Liver (tissue), 8 donors: ENCODE measurements at regions not wholly inside any gene's neighbourhood (a gene's known extent, or its start where the extent isn't known, plus 50 kb on each side); places are given as distances from the start of the nearest gene placed in this dataset.

Experiments
- DNase-seq: peaks from one replicate; pipeline ENCODE4 v3.0.0-alpha.2; 2017; ENCODE audit warnings: low spot score
- H3K27ac ChIP-seq, 2 donors: one replicate each; pipeline ENCODE4 v1.7.0; 2013; ENCODE audit warnings: inconsistent platforms in 2 of 2, low read length in 2 of 2, control low read depth in 1 of 2, low read depth in 1 of 2, mild to moderate bottlenecking in 1 of 2
- H3K27me3 ChIP-seq, 4 donors: one replicate each; pipeline versions ENCODE4 v1.6.1 to v1.7.0; 2013; ENCODE audit warnings: low read length in 3 of 4, inconsistent platforms in 1 of 4, mild to moderate bottlenecking in 1 of 4, moderate library complexity in 1 of 4; ENCODE audit not compliant: control insufficient read depth in 4 of 4, insufficient read depth in 4 of 4
- H3K36me3 ChIP-seq, 4 donors: one replicate each; pipeline versions ENCODE4 v1.6.1 to v1.7.0; 2013; ENCODE audit warnings: low read length in 3 of 4, mild to moderate bottlenecking in 3 of 4, low read depth in 1 of 4, moderate library complexity in 1 of 4; ENCODE audit not compliant: control insufficient read depth in 4 of 4, insufficient read depth in 3 of 4
- H3K4me1 ChIP-seq, 4 donors: one replicate each; pipeline versions ENCODE4 v1.6.1 to v1.7.0; 2013; ENCODE audit warnings: low read length in 3 of 4, mild to moderate bottlenecking in 3 of 4, moderate library complexity in 1 of 4; ENCODE audit not compliant: control insufficient read depth in 4 of 4, insufficient read depth in 4 of 4
- H3K4me3 ChIP-seq, 3 donors: one replicate each; pipeline versions ENCODE4 v1.6.1 to v1.7.0; 2013; ENCODE audit warnings: low read length in 3 of 3, control low read depth in 1 of 3, low read depth in 1 of 3, mild to moderate bottlenecking in 1 of 3
- H3K9ac ChIP-seq, 2 donors: one replicate each; pipeline ENCODE4 v1.7.0; 2013; ENCODE audit warnings: low read length in 2 of 2, mild to moderate bottlenecking in 2 of 2, moderate library complexity in 2 of 2, control low read depth in 1 of 2, low read depth in 1 of 2
- H3K9me3 ChIP-seq, 4 donors: one replicate each; pipeline versions ENCODE4 v1.6.1 to v1.7.0; 2013; ENCODE audit warnings: low read length in 3 of 4; ENCODE audit not compliant: control insufficient read depth in 4 of 4
- ATF3 ChIP-seq: IDR thresholded peaks from 2 replicates; pipeline ENCODE4 v1.6.1; 2016; ENCODE audit warnings: antibody characterized with exemption
- CTCF ChIP-seq: fragments of 150-350 bp; IDR thresholded peaks from 2 replicates; pipeline ENCODE4 v1.5.1; 2017; ENCODE audit warnings: improper control_type of control experiment, low read depth, low read length; ENCODE audit not compliant: missing input control
- EGR1 ChIP-seq, 2 donors: IDR thresholded peaks; 2 replicates each; pipeline ENCODE4 v1.6.1; 2016 to 2018; ENCODE audit warnings: antibody characterized with exemption in 2 of 2, low read depth in 2 of 2
- FOXA1 ChIP-seq: IDR thresholded peaks from 2 replicates; pipeline ENCODE4 v1.6.1; 2016; ENCODE audit warnings: antibody characterized with exemption
- GABPA ChIP-seq, 2 donors: IDR thresholded peaks in 1 of 2; conservative IDR thresholded peaks in 1 of 2; 2 replicates each; pipeline ENCODE4 v1.6.1; 2016; ENCODE audit warnings: antibody characterized with exemption in 2 of 2, mild to moderate bottlenecking in 1 of 2, moderate library complexity in 1 of 2
- HNF4A ChIP-seq, 2 donors: conservative IDR thresholded peaks; 2 replicates each; pipeline ENCODE4 v1.6.1; 2016; ENCODE audit warnings: antibody characterized with exemption in 2 of 2, mild to moderate bottlenecking in 2 of 2
- HNF4G ChIP-seq: IDR thresholded peaks from 2 replicates; pipeline ENCODE4 v1.6.1; 2016; ENCODE audit warnings: antibody characterized with exemption
- MAX ChIP-seq: IDR thresholded peaks from 2 replicates; pipeline ENCODE4 v1.6.1; 2016; ENCODE audit warnings: antibody characterized with exemption
- NR2F2 ChIP-seq: IDR thresholded peaks from 2 replicates; pipeline ENCODE4 v1.6.1; 2016; ENCODE audit warnings: antibody characterized with exemption
- RAD21 ChIP-seq, 2 donors: IDR thresholded peaks; 2 replicates each; pipeline ENCODE4 v1.6.1; 2016; ENCODE audit warnings: antibody characterized with exemption in 2 of 2, mild to moderate bottlenecking in 2 of 2
- REST ChIP-seq: IDR thresholded peaks from 2 replicates; pipeline ENCODE4 v1.6.1; 2016; ENCODE audit warnings: antibody characterized with exemption, mild to moderate bottlenecking
- RXRA ChIP-seq, 2 donors: IDR thresholded peaks; 2 replicates each; pipeline ENCODE4 v1.6.1; 2017 to 2018; ENCODE audit warnings: antibody characterized with exemption in 2 of 2, mild to moderate bottlenecking in 1 of 2
- SP1 ChIP-seq: IDR thresholded peaks from 2 replicates; pipeline ENCODE4 v1.6.1; 2018; ENCODE audit warnings: antibody characterized with exemption, mild to moderate bottlenecking
- TAF1 ChIP-seq: conservative IDR thresholded peaks from 2 replicates; pipeline ENCODE4 v1.6.1; 2016; ENCODE audit warnings: antibody characterized with exemption, mild to moderate bottlenecking
- YY1 ChIP-seq: IDR thresholded peaks from 2 replicates; pipeline ENCODE4 v1.6.1; 2016; ENCODE audit warnings: antibody characterized with exemption, mild to moderate bottlenecking
- WGBS: extraction: QIAGEN DNeasy Blood & Tissue Kit; methylation state at CpG from one replicate; pipeline ENCODE4 v1.1.7; 2013; 5-methylcytosine and 5-hydroxymethylcytosine counted together
- donor health status: healthy.
- donor health status: healthy.
- donor health status: healthy.
- donor health status: healthy.
- donor health status: healthy.

- Histone ChIP-seq H3K36me3 (no peaks in the 10 kb centered on the region), H3K4me1 (no peaks in the 10 kb centered on the region), H3K4me3 (no peak overlapping the region), H3K27me3 (no peaks in the 10 kb centered on the region), H3K9ac (no peak overlapping the region), H3K27ac (no peak overlapping the region), H3K9me3 (peaks cover 0 to 3% (median 0%) of the 10 kb centered on the region in 4 donors)
- 51% methylated on average over 5 of the region's 5 CpGs for WGBS
- TF ChIP-seq RAD21 (IDR thresholded peaks at IDR 0.05): no peak
- TF ChIP-seq SP1: no peak
- no peak for TF ChIP-seq GABPA (IDR thresholded peaks at IDR 0.05 in 1 of 2, conservative IDR thresholded peaks at IDR 0.05 in 1 of 2)
- no peak for TF ChIP-seq HNF4G
- no peak for TF ChIP-seq RXRA (IDR thresholded peaks at IDR 0.05)
- TF ChIP-seq TAF1: no peak
- no peak for TF ChIP-seq ATF3
- no peak for DNase-seq
Measured at GRCh38 chr14:76666746-76667145, 94.5 kb upstream of the VASH1 start.

- Histone ChIP-seq H3K4me3 (no peak overlapping the region), H3K36me3 (no peaks in the 10 kb centered on the region), H3K9me3 (peaks cover 0 to 3% (median 0%) of the 10 kb centered on the region in 4 donors), H3K9ac (no peak overlapping the region), H3K27ac (no peak overlapping the region), H3K27me3 (no peaks in the 10 kb centered on the region), H3K4me1 (no peaks in the 10 kb centered on the region)
- no peak for DNase-seq
- TF ChIP-seq FOXA1 (no peak), EGR1 (IDR thresholded peaks at IDR 0.05; ENCODE audit: low read depth in 2 of 2) (no peak), REST (no peak), HNF4A (conservative IDR thresholded peaks at IDR 0.05) (no peak), TAF1 (no peak), ATF3 (no peak), MAX (no peak), CTCF (no peak), NR2F2 (no peak), YY1 (no peak), GABPA (IDR thresholded peaks at IDR 0.05 in 1 of 2, conservative IDR thresholded peaks at IDR 0.05 in 1 of 2) (no peak), RXRA (IDR thresholded peaks at IDR 0.05) (no peak), RAD21 (IDR thresholded peaks at IDR 0.05) (no peak)
Measured at GRCh38 chr14:76669770-76670169, 91.5 kb upstream of the VASH1 start.
